ENCODE measurements at regions not wholly inside any gene's neighbourhood (a gene's known extent, or its start where the extent isn't known, plus 50 kb on each side); places are given as distances from the start of the nearest gene placed in this dataset.

- TF ChIP-seq CTCF (IDR thresholded peaks at IDR 0.05) (no peak), EP300 (IDR thresholded peaks at IDR 0.05) (no peak), POLR2A (IDR thresholded peaks at IDR 0.05) (no peak), POLR2AphosphoS5 (IDR thresholded peaks at IDR 0.05) (no peak)
Observed at GRCh38 chr21:24188506-24188905, 1418.8 kb downstream of the MRPL39 start.
